Stimulated activated CD8-positive, alpha-beta memory T cell treated with anti-CD3 and anti-CD28 coated beads, Interleukin-7, amount 100 ng/mL, for 48 hours (primary cell): ENCODE measurements at regions not wholly inside any gene's neighbourhood (a gene's known extent, or its start where the extent isn't known, plus 50 kb on each side); places are given as distances from the start of the nearest gene placed in this dataset.
"Not testable (repeated sequence)": the region's sequence is repeated elsewhere in the genome, so short reads cannot be mapped to it uniquely, and the experiment has no call there.

ENCODE experiments used
- DNase-seq, 2 donors: peaks; one replicate each; pipeline ENCODE4 v3.0.0-alpha.2; 2020; ENCODE audit warnings: low read depth in 1 of 2; ENCODE audit errors: extremely low read depth in 1 of 2

GRCh38 chr9:106082621-106083020, 388.3 kb downstream of the TMEM38B start:
- no peak for DNase-seq

GRCh38 chr9:106084702-106085101, 390.4 kb downstream of the TMEM38B start:
- no peak for DNase-seq

- no peak for DNase-seq
Measured at GRCh38 chr9:106085479-106085878, 391.1 kb downstream of the TMEM38B start.

GRCh38 chr9:106092083-106092482, 397.7 kb downstream of the TMEM38B start:
- DNase-seq: no peak

- no peak for DNase-seq
Measured at GRCh38 chr9:106102821-106103220, 408.5 kb downstream of the TMEM38B start.

GRCh38 chr9:106104887-106105286, 410.5 kb downstream of the TMEM38B start:
- no peak for DNase-seq

GRCh38 chr9:106106396-106106795, 412.1 kb downstream of the TMEM38B start:
- no peak for DNase-seq

GRCh38 chr9:106107716-106108115, 413.4 kb downstream of the TMEM38B start:
- no peak for DNase-seq

- not testable (repeated sequence) for DNase-seq
Measured at GRCh38 chr9:106109706-106110105, 415.4 kb downstream of the TMEM38B start.

- DNase-seq: no peak
Measured at GRCh38 chr9:106110483-106110882, 416.1 kb downstream of the TMEM38B start.

- DNase-seq: no peak
Measured at GRCh38 chr9:106111039-106111730, 416.8 kb downstream of the TMEM38B start.

- DNase-seq: no peak
Measured at GRCh38 chr9:106112935-106113334, 418.6 kb downstream of the TMEM38B start.

GRCh38 chr9:106119176-106119575, 424.8 kb downstream of the TMEM38B start:
- DNase-seq: no peak

- DNase-seq: no peak
Measured at GRCh38 chr9:106120071-106120470, 425.7 kb downstream of the TMEM38B start.

- no peak for DNase-seq
Measured at GRCh38 chr9:106127776-106128175, 433.4 kb downstream of the TMEM38B start.

- no peak for DNase-seq
Measured at GRCh38 chr9:106130374-106130773, 436.0 kb downstream of the TMEM38B start.

- no peak for DNase-seq
Measured at GRCh38 chr9:106143781-106144180, 449.4 kb downstream of the TMEM38B start.

- no peak for DNase-seq
Measured at GRCh38 chr9:106146066-106146840, 451.9 kb downstream of the TMEM38B start.

GRCh38 chr9:106146886-106147285, 452.5 kb downstream of the TMEM38B start:
- no peak for DNase-seq

- no peak for DNase-seq
Measured at GRCh38 chr9:106149956-106150355, 455.6 kb downstream of the TMEM38B start.

- DNase-seq: no peak
Measured at GRCh38 chr9:106156465-106156864, 462.1 kb downstream of the TMEM38B start.

GRCh38 chr9:106172265-106172664, 477.9 kb downstream of the TMEM38B start:
- DNase-seq: no peak
